ENCODE measurements at regions not wholly inside any gene's neighbourhood (a gene's known extent, or its start where the extent isn't known, plus 50 kb on each side); places are given as distances from the start of the nearest gene placed in this dataset.

- H3K4me1 ChIP-seq (ENCODE audit: control insufficient read depth in 1 of 2, insufficient read depth in 1 of 2, low read depth in 1 of 2, low read length in 1 of 2), result no peaks in the 10 kb centered on the region
- no peak overlapping the region for H3K4me3 ChIP-seq (ENCODE audit: low read depth in 1 of 2, low read length in 1 of 2)
- H3K36me3 ChIP-seq, result no peaks in the 10 kb centered on the region
- no peak for TF ChIP-seq CTCF (IDR thresholded peaks at IDR 0.05)
- H3K27me3 ChIP-seq, result no peaks in the 10 kb centered on the region
- no peaks in the 10 kb centered on the region for H3K9me3 ChIP-seq
- no peak overlapping the region for H3K27ac ChIP-seq
Measured at GRCh38 chr4:187160486-187160885, 436.8 kb upstream of the FAT1 start.

GRCh38 chr4:187166886-187167512 is 443.3 kb upstream of the FAT1 start:
- H3K36me3 ChIP-seq, result no peaks in the 10 kb centered on the region
- H3K27me3 ChIP-seq, result no peaks in the 10 kb centered on the region
- no peak overlapping the region for H3K4me3 ChIP-seq (ENCODE audit: low read depth in 1 of 2, low read length in 1 of 2)
- no peak overlapping the region for H3K27ac ChIP-seq
- H3K9me3 ChIP-seq, result no peaks in the 10 kb centered on the region
- H3K4me1 ChIP-seq (ENCODE audit: control insufficient read depth in 1 of 2, insufficient read depth in 1 of 2, low read depth in 1 of 2, low read length in 1 of 2), result no peaks in the 10 kb centered on the region
- no peak for TF ChIP-seq CTCF (IDR thresholded peaks at IDR 0.05)

- H3K27me3 ChIP-seq, result no peaks in the 10 kb centered on the region
- no peak overlapping the region for H3K4me3 ChIP-seq (ENCODE audit: low read depth in 1 of 2, low read length in 1 of 2)
- H3K27ac ChIP-seq, result no peak overlapping the region
- no peaks in the 10 kb centered on the region for H3K36me3 ChIP-seq
- no peaks in the 10 kb centered on the region for H3K4me1 ChIP-seq (ENCODE audit: control insufficient read depth in 1 of 2, insufficient read depth in 1 of 2, low read depth in 1 of 2, low read length in 1 of 2)
- no peak for TF ChIP-seq CTCF (IDR thresholded peaks at IDR 0.05)
- H3K9me3 ChIP-seq, result no peaks in the 10 kb centered on the region
Measured at GRCh38 chr4:187171706-187172339, 448.2 kb upstream of the FAT1 start.

GRCh38 chr4:187172340-187172761 is 448.7 kb upstream of the FAT1 start:
- Histone ChIP-seq H3K9me3 (no peaks in the 10 kb centered on the region), H3K4me1 (ENCODE audit: control insufficient read depth in 1 of 2, insufficient read depth in 1 of 2, low read depth in 1 of 2, low read length in 1 of 2) (no peaks in the 10 kb centered on the region), H3K27ac (no peak overlapping the region), H3K27me3 (no peaks in the 10 kb centered on the region), H3K4me3 (ENCODE audit: low read depth in 1 of 2, low read length in 1 of 2) (no peak overlapping the region), H3K36me3 (no peaks in the 10 kb centered on the region)
- no peak for TF ChIP-seq CTCF (IDR thresholded peaks at IDR 0.05)

- Histone ChIP-seq H3K27me3 (no peaks in the 10 kb centered on the region), H3K36me3 (no peaks in the 10 kb centered on the region), H3K27ac (no peak overlapping the region), H3K9me3 (no peaks in the 10 kb centered on the region), H3K4me1 (ENCODE audit: control insufficient read depth in 1 of 2, insufficient read depth in 1 of 2, low read depth in 1 of 2, low read length in 1 of 2) (no peaks in the 10 kb centered on the region), H3K4me3 (ENCODE audit: low read depth in 1 of 2, low read length in 1 of 2) (no peak overlapping the region)
- TF ChIP-seq CTCF (IDR thresholded peaks at IDR 0.05), result no peak
Measured at GRCh38 chr4:187174749-187175148, 451.1 kb upstream of the FAT1 start.

All from neutrophil (primary cell).